GM12872 (cell line): ENCODE measurements at regions not wholly inside any gene's neighbourhood (a gene's known extent, or its start where the extent isn't known, plus 50 kb on each side); places are given as distances from the start of the nearest gene placed in this dataset.

Source experiments
- CTCF ChIP-seq: IDR thresholded peaks from 3 replicates; pipeline ENCODE4 v1.5.1; 2011; ENCODE audit warnings: low read depth, mild to moderate bottlenecking, low read length, moderate library complexity; ENCODE audit not compliant: insufficient read depth

GRCh38 chr1:83813576-83813975 is 185.4 kb downstream of the TTLL7 start:
- no peak for TF ChIP-seq CTCF

GRCh38 chr1:83810144-83810543 is 188.8 kb downstream of the TTLL7 start:
- TF ChIP-seq CTCF: no peak

- no peak for TF ChIP-seq CTCF
These were observed 190.4 kb downstream of the TTLL7 start for GRCh38 chr1:83808536-83808935.

- no peak for TF ChIP-seq CTCF
These were observed 191.1 kb downstream of the TTLL7 start for GRCh38 chr1:83807821-83808220.

- TF ChIP-seq CTCF: no peak
These were observed 191.7 kb downstream of the TTLL7 start for GRCh38 chr1:83807231-83807630.

GRCh38 chr1:83805921-83806320 is 193.0 kb downstream of the TTLL7 start:
- TF ChIP-seq CTCF: no peak

GRCh38 chr1:83802460-83803152 is 196.3 kb downstream of the TTLL7 start:
- TF ChIP-seq CTCF: no peak
